ES-I3 (cell line): ENCODE measurements at regions not wholly inside any gene's neighbourhood (a gene's known extent, or its start where the extent isn't known, plus 50 kb on each side); places are given as distances from the start of the nearest gene placed in this dataset.

Source experiments
- H3K36me3 ChIP-seq: 2 replicates; pipeline ENCODE4 v1.6.1; 2013; ENCODE audit warnings: mild to moderate bottlenecking, low read length, control low read depth, moderate library complexity; ENCODE audit not compliant: insufficient read depth
- H3K4me1 ChIP-seq: 2 replicates; pipeline ENCODE4 v1.6.1; 2013; ENCODE audit warnings: mild to moderate bottlenecking, control low read depth, low read length; ENCODE audit not compliant: insufficient read depth
- H3K9ac ChIP-seq: 2 replicates; pipeline ENCODE4 v1.6.1; 2013; ENCODE audit warnings: low read depth, mild to moderate bottlenecking, low read length, moderate library complexity
- H3K9me3 ChIP-seq: 2 replicates; pipeline ENCODE4 v1.6.1; 2013; ENCODE audit warnings: mild to moderate bottlenecking, low read length, moderate library complexity; ENCODE audit not compliant: control insufficient read depth, insufficient read depth

DNA sequence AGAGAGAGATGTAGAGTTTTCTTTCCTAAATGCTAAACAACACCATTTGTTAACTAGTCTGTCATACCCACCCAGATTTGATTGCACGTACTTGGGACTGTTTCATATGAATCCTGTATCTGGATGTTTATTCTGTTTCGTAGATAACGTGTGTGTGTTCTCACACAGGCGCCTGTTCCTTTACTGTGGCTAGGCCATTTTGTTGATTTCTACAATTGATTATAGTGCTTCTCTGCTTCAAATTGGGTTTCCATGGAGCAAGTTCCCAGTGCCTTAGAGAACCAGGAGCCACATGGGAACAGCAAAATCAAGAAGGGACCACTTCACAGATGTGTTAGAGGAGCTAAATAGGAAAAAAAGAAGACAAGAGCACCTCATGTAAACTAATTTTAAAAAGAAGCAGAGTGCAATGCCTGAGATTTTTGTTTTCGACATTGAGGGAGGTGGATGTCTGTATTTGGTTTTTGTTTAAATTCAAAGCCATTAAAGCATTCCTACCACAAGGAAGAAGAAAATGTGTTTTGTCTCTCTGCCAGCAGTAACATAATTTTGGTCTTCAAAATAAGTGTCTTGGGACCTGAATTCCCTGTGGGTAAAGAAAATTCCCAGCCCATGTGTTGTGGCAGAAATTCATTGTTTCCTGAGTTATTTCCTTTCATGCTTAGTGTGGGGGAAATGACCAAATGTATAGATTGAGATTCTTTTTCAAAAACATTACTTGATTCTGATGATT is 424.0 kb upstream of the C2CD4B start:
- Histone ChIP-seq H3K9ac (no peak overlapping the region), H3K9me3 (no peaks in the 10 kb centered on the region), H3K36me3 (no peaks in the 10 kb centered on the region), H3K4me1 (peaks cover 15% of the 10 kb centered on the region)

DNA sequence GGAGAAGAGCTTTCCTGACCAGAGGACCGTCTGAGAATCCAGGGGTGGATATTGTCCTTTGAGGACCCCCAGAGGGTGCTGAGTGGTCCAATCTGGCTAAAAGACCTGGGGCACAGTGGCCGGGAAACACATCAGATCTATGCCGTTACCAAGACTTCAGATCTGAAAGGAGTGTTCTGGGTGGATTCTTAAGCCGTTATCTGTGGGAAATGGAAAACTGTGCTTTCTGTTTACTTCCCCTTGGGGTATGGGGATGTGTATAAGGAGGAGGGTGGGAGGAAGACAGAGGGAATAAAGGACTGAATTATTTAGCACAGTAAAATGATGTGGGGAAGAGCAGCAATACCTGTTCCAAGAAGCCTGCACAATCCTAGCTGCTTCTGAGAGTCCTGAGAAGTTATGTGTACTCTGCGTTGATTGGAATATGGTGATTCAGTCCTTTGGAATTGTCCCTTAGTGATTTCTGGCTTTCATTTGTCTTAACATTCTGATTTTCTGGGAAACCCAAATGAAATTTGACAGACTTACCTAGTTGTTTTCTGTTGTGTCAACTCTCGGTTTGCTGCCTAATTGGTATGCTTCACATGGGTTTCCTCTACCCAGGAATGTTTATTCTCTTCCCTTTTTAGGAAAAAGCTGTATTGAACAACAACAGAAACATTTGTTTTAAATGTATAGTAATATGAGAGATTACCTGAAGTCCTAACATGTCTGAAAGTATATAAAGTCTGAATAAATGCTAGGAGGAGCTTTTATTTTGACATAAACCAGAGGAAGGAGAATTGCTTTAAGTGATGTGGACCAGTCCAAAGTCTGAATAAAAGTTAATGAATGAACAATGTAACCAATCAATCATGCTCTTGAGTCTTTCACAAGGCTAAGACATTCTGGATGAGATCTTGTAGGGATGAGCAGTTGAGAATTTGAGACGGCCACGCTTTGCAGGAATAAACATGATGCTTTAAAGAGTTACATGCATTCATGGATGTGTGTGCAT is 427.1 kb upstream of the C2CD4B start:
- H3K36me3 ChIP-seq, result no peaks in the 10 kb centered on the region
- no peak overlapping the region for H3K9ac ChIP-seq
- peaks cover 4% of the 10 kb centered on the region; the same call in 1 of the 2 replicates for H3K4me1 ChIP-seq
- no peaks in the 10 kb centered on the region for H3K9me3 ChIP-seq

DNA sequence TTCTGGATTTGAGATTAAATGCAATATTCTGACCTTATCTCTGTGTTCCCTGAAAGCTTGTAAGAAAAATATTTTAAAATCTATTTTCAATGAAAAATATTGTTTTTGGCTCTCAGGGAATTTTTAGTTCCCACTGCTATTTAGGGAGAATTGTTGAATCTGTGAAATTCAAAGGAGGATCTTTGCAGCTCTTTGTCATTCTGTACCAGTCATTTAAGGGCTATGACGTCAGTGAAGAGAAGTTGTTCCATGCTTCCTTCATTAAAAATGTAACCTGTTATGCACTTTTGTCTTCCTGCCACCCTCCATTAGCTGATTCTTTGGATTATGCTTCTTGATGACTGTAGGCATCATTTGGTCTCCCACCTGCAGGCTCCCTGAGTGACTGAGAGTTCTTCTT is 427.8 kb upstream of the C2CD4B start:
- Histone ChIP-seq H3K36me3 (no peaks in the 10 kb centered on the region), H3K9ac (no peak overlapping the region), H3K9me3 (no peaks in the 10 kb centered on the region), H3K4me1 (peaks cover 4% of the 10 kb centered on the region; the same call in 1 of the 2 replicates)

DNA sequence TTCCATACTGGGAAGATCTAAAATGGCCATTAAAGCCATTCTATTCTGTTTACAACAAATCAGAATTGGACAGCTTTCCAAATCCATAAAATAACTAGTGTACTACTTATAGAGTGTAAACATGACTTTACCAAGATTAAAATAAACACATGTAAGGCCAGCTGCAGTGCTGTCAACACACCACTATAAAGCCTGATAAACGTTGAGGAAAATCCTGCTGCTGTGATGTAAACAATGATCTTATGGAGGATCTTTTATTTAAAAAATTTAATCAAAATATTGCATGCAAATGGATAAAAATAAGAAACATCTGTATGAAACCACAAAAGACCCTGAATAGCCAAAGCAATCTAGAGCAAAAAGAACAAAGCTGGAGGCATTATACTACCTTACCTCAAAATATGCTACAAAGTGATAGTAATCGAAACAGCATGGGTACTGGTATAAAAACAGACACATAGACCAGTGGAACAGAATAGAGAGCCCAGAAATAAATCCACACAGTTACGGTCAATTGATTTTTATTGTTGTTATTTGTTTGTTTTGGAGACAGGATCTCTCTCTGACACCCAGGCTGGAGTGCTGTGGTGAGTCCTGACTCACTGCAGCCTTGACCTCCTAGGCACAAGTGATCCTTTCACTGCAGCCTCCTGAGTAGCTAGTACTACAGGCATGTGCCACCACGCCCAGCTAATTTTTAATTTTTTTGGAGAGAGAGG is 428.8 kb upstream of the C2CD4B start:
- H3K4me1 ChIP-seq, result peaks cover 4% of the 10 kb centered on the region; the same call in 1 of the 2 replicates
- no peaks in the 10 kb centered on the region for H3K9me3 ChIP-seq
- H3K9ac ChIP-seq, result no peak overlapping the region
- H3K36me3 ChIP-seq, result no peaks in the 10 kb centered on the region

DNA sequence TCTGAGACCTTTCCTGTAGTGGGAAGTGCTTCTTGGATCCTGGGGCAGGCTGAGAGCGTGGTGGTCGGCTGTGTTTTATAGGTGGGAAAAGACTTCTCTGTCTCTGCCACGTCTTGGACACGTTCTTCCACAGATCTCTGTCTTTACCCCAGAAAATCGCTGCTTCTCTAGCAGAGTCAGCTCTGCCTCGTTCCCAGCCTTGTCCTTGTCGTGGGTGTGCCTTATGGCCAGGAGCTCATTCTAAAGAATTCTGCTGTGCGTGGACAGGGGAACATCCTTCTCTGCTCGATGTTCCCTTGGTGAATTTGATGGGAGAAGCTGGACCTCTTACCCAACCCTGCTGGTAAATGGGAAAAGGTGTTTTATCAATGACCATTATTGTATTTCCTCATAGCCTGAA is 433.1 kb upstream of the C2CD4B start:
- Histone ChIP-seq H3K9me3 (no peaks in the 10 kb centered on the region), H3K4me1 (no peaks in the 10 kb centered on the region), H3K9ac (no peak overlapping the region), H3K36me3 (no peaks in the 10 kb centered on the region)

DNA sequence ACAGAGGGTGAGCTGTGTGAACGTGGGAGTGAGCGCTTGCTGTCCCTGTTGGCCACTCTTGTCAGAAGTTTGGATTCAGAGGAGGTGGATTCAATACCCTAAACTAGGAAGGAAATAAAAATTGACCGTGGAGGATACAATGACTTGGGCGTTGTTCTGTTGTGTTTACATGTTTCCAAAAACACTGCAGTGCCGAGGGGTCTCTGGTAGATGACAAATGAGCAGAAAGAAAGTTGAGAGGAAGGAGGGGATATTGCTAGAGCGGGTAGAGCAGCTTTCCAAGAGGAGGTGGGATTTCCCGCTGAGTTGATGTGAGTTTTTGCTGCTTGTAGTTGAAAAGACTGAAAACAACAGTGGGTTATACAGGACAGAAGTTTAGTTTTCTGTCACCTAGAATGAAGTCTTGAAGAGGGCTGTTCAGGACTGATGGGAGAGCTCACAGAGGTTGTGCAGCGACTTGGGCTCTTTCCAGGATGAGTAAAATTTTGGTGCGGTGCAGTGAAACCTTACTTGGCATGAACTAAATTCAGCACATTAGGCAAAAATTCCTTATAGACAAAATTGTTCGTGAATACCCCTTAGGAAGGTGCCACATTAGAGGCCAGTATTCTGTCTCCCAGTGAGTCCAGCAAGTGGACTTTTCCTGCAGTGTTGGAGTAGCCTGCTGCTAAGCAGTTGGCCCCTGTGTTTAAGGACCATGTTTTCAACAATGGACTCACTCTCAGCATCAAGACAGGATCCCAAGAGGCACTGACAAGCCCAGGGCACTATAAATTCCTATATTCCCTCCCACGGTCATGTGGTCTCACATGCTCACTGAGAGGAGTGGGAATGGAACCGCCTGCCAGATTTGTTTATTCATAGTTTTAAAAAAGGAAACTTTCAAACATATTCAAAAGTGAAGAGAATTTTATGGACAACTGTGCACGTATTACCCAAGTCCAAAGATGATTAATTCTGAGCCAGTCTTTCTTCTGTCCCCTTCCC is 435.0 kb upstream of the C2CD4B start:
- Histone ChIP-seq H3K36me3 (no peaks in the 10 kb centered on the region), H3K9me3 (no peaks in the 10 kb centered on the region), H3K4me1 (no peaks in the 10 kb centered on the region), H3K9ac (no peak overlapping the region)

DNA sequence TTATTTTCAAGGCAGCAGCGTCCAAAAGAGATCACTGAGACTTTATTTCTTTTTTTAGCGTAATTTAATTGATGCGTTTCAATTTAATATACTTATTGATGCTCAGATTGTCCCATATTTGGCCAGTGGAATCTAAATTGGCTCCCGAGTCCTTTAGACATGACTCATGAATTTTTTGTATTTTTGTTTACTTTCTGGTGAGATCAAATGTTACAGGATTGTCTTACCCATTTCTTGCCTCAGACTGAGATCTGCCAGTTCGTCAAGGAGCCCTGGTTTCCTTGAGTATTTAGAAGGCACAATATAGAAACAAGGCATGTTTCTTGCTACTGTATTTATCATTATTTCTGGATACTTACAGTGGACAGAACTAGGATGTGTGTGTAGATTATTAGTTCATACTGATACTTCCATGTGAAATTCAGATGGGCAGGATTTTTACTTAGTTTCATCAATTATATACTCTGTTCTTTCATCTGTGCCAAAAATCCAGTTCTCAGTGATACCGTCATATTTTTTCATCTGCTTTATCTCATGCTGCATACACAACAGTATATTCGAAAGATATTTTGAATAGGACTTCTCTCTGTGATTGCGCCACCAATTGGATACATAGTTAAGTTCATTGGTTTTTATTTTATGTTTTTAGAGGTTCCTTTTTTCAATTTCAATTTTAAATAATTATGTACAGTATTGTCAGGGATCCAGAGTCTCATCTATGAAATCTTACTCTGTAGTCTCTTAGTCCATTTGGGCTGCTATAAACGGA is 436.9 kb upstream of the C2CD4B start:
- H3K4me1 ChIP-seq, result no peaks in the 10 kb centered on the region
- H3K9me3 ChIP-seq, result no peaks in the 10 kb centered on the region
- no peak overlapping the region for H3K9ac ChIP-seq
- H3K36me3 ChIP-seq, result no peaks in the 10 kb centered on the region

DNA sequence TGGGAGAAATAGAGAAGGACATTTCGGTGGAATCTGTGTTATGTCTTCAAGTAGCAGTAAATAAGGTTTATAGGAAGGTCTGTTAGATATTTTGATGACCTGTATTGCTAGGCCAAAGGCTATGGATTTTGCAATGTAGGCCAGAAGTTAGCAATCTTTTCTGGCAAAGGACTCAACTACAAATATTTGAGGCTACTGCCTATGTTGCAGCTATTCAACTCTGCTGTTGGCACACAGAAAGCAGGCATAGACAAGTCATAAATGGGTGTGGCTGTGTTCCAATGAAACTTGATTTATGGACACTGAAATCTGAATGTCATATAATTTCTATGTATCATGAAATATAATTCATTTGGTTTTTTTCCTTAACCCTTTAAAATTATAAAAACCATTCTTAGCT is 438.7 kb upstream of the C2CD4B start:
- H3K9ac ChIP-seq, result no peak overlapping the region
- H3K4me1 ChIP-seq, result no peaks in the 10 kb centered on the region
- no peaks in the 10 kb centered on the region for H3K36me3 ChIP-seq
- H3K9me3 ChIP-seq, result no peaks in the 10 kb centered on the region

DNA sequence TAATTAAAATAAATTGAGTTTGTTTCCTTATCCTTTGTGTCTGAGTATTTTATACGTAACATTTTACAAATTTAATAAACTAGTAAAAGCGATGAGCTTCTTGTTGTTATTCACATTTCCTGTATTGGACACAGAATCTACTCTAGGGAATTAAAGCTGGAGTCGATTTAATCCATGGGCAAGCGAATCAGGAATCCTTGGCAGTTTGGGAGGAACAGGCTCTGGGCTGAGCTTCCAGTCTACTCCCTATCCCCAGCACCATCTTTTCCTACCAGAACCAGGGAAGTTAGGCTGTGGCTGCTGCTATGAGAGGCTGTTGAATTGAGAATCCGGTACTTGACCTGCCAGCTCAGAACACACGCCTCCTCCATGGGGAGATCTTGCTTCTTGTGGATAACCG is 437.3 kb upstream of the TPM1 start:
- Histone ChIP-seq H3K4me1 (no peaks in the 10 kb centered on the region), H3K9ac (no peak overlapping the region), H3K36me3 (no peaks in the 10 kb centered on the region), H3K9me3 (no peaks in the 10 kb centered on the region)

DNA sequence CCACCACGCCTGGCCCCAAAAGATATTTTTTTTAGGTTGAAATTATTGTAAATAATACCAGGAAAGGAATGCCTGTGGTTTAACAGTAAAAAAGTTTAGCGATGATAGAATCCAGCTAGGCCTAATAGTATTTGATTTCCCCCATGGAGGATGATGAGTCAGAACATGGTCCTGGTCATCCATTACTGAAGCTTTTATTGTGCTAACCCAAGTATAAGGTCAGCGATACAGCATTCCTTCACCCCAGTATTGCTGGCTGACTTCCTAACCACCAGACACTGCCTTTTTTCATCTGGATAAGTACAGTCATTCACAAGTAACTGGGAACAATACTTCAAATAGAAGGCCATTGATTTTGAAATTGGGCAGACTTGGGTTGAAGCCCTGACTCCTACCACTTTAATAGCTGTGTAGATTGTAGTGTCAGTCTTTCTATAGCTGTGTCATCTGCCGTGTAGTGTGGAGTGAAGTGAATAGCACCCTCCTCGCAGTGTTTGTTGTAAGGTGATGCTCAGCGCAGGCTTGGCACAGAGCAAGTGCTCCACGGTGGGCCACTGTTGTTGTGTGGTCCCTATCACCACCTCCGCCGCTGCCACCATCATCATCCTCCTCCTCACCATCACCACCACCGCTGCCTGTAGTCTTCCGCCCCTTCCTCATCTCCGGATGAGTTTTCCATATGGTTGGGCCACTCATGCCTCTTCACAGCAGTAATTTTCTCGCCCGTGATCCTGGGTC is 436.0 kb upstream of the TPM1 start:
- no peaks in the 10 kb centered on the region for H3K36me3 ChIP-seq
- no peaks in the 10 kb centered on the region for H3K4me1 ChIP-seq
- H3K9me3 ChIP-seq, result no peaks in the 10 kb centered on the region
- H3K9ac ChIP-seq, result no peak overlapping the region

DNA sequence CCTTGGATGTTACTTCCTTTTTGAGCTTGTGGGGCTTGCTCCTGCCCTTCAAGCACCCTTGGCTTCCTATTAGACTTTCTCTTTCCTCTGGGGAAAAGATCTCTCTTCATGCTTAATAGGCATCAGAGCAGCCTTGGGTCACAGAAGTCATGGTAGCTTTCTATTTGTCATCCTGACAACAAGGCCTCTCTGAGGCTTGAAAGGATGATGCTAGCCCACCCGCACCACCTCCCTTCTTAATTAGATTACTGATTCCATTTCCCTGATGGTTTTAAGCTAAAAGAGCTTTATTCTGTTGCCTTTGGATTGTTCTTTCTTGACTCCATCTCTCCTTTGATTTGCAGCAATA is 435.5 kb upstream of the TPM1 start:
- Histone ChIP-seq H3K9ac (no peak overlapping the region), H3K9me3 (no peaks in the 10 kb centered on the region), H3K36me3 (no peaks in the 10 kb centered on the region), H3K4me1 (no peaks in the 10 kb centered on the region)

DNA sequence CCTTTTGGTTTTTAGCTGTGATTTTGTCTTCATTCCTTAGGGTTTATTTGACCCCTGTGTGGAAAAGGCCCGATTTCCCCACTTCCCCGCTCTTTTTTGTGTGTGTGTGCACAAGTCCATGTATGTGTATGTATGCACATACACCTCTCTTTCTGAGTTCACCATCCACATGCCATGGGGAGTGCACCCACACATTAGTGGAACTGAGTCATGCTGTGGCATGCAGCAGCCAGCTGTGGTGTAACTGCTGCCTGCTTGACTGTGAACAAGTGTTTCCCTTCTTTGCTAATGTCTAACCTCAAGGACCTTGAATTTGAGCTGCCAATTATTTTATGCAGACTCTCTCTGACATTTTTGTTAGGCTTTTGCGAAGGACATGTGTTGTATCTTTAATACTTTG is 434.9 kb upstream of the TPM1 start:
- Histone ChIP-seq H3K4me1 (no peaks in the 10 kb centered on the region), H3K36me3 (no peaks in the 10 kb centered on the region), H3K9me3 (no peaks in the 10 kb centered on the region), H3K9ac (no peak overlapping the region)
